B cell (primary cell): ENCODE measurements at regions not wholly inside any gene's neighbourhood (a gene's known extent, or its start where the extent isn't known, plus 50 kb on each side); places are given as distances from the start of the nearest gene placed in this dataset.

Source experiments
- EZH2 ChIP-seq: IDR thresholded peaks from 2 replicates; pipeline ENCODE4 v1.6.1; 2012; ENCODE audit warnings: borderline replicate concordance, low read depth, mild to moderate bottlenecking, moderate library complexity, low read length; ENCODE audit not compliant: insufficient read depth, poor library complexity, severe bottlenecking
- TF ChIP-seq, protein P1 (sequence below): fragments of 200-600 bp; IDR thresholded peaks from one replicate; pipeline ENCODE4 v1.8.0; 2022; ENCODE audit warnings: antibody characterized with exemption, mild to moderate bottlenecking

DNA sequence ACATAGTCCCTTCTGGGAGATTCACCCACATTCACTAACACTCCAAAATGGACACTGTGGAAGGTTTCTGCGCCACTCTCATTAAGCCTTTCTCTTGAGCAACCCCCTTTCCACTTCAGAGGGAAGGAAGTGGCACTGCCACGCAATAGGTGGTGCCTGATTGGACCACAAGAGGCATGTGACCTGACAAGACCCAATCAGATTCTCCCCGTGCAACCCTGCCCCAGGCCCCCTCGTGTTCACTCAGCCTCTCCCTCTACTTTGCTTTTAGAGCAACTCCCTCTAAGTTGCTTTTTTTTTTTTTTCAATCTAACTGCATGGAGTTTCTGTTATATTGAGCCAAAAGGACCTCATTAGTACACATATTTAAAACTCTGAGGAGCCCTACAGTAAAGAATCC, 158.0 kb downstream of the EN1 start:
- TF ChIP-seq, protein P1, sequence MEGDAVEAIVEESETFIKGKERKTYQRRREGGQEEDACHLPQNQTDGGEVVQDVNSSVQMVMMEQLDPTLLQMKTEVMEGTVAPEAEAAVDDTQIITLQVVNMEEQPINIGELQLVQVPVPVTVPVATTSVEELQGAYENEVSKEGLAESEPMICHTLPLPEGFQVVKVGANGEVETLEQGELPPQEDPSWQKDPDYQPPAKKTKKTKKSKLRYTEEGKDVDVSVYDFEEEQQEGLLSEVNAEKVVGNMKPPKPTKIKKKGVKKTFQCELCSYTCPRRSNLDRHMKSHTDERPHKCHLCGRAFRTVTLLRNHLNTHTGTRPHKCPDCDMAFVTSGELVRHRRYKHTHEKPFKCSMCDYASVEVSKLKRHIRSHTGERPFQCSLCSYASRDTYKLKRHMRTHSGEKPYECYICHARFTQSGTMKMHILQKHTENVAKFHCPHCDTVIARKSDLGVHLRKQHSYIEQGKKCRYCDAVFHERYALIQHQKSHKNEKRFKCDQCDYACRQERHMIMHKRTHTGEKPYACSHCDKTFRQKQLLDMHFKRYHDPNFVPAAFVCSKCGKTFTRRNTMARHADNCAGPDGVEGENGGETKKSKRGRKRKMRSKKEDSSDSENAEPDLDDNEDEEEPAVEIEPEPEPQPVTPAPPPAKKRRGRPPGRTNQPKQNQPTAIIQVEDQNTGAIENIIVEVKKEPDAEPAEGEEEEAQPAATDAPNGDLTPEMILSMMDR = no peak
- TF ChIP-seq EZH2 = no peak
